ENCODE measurements at regions not wholly inside any gene's neighbourhood (a gene's known extent, or its start where the extent isn't known, plus 50 kb on each side); places are given as distances from the start of the nearest gene placed in this dataset.
"Not testable (repeated sequence)": the region's sequence is repeated elsewhere in the genome, so short reads cannot be mapped to it uniquely, and the experiment has no call there.

DNA sequence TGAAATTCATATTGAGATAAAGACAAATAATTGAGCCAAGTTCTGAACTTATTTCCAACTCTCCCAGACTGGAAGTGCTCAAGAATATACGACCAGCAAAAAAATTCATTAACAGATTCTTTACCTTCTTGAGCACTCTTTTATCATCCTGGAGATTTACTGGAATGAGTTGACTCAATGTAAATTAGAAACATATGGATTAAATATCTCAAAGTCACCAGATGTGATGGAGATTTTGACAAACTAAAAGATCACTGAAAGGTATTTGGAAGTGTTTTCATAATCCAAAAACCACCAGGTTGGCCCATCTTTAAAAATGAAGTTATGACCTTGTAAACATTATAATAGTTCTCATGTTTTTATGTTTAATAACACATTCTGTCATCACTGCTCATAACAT, 433.2 kb upstream of the RASGRP1 start:
- TF ChIP-seq SPI1 (IDR thresholded peaks at IDR 0.05; ENCODE audit: low read depth, low read length) (no peak), PAX5 (IDR thresholded peaks at IDR 0.05; ENCODE audit: insufficient read depth, low read length, severe bottlenecking) (no peak), POLR2A (IDR thresholded peaks at IDR 0.05; ENCODE audit: low read depth, low read length) (no peak), POU2F2 (IDR thresholded peaks at IDR 0.05; ENCODE audit: low read depth, low read length) (no peak), TAF1 (IDR thresholded peaks at IDR 0.05; ENCODE audit: low read depth, low read length) (no peak), POLR2AphosphoS5 (IDR thresholded peaks at IDR 0.05; ENCODE audit: low read depth, low read length) (no peak)
- DNase-seq (ENCODE audit: insufficient read length, low spot score): no peak
- no peak for FAIRE-seq

DNA sequence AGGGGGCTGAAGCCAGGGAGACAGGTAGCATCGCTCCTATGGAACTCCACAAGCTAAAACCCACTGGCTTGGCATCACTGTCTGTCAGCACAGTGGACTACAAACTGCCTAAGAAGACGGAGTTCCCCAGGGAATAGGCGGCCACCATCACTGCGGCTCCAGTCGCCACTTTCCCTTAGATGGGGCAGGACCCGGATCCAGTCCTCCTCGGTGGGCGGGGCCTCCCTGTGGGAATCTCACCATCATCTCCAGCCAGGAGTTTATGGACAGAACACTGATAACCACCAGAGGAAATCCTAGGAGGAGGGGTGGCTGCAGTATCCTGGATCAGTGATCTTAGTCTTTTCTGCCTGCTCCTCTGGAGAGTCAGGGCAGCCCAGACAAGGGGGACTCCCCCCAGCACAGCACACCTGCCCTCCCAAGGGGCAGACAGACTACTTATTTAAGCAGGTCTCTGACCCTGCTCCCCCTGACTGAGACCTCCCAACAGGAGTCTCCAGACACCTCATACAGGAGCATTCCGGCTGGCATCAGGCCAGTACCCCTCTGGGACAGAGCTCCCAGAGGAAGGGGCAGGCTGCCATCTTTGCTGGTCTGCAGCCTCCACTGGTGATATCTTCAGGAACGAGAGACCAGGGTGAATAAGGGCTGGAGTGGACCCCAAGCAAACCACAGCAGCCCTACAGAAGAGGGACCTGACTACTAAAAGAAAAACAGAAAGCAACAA, 435.6 kb upstream of the RASGRP1 start:
- TF ChIP-seq POLR2AphosphoS5 (IDR thresholded peaks at IDR 0.05; ENCODE audit: low read depth, low read length): no peak
- TF ChIP-seq TAF1 (IDR thresholded peaks at IDR 0.05; ENCODE audit: low read depth, low read length): no peak
- no peak for TF ChIP-seq PAX5 (IDR thresholded peaks at IDR 0.05; ENCODE audit: insufficient read depth, low read length, severe bottlenecking)
- TF ChIP-seq POLR2A (IDR thresholded peaks at IDR 0.05; ENCODE audit: low read depth, low read length): no peak
- TF ChIP-seq POU2F2 (IDR thresholded peaks at IDR 0.05; ENCODE audit: low read depth, low read length): no peak
- TF ChIP-seq SPI1 (IDR thresholded peaks at IDR 0.05; ENCODE audit: low read depth, low read length): no peak
- FAIRE-seq: no peak
- DNase-seq (ENCODE audit: insufficient read length, low spot score): no peak

DNA sequence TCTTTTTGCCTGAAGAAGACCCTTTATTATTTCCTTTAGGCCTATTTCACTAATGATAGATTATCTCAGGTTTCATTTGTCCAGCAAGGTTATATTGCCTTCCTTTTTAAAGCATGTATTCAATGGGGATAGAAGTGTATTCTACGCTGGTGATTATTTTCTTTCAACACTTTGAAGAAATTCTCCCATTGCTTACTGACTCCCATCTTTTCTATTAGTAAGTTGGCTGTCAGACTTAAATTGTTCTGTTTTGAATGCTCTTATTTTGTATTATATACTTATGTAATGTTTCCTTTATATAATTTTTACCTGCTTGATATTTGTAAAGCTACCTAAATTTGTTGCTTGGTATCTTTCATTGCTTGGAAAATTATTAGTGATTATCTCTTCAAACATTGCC, 445.1 kb upstream of the RASGRP1 start:
- DNase-seq (ENCODE audit: insufficient read length, low spot score) (no peak), FAIRE-seq (no peak)
- no peak for TF ChIP-seq PAX5 (IDR thresholded peaks at IDR 0.05; ENCODE audit: insufficient read depth, low read length, severe bottlenecking)
- no peak for TF ChIP-seq POLR2A (IDR thresholded peaks at IDR 0.05; ENCODE audit: low read depth, low read length)
- no peak for TF ChIP-seq POU2F2 (IDR thresholded peaks at IDR 0.05; ENCODE audit: low read depth, low read length)
- TF ChIP-seq POLR2AphosphoS5 (IDR thresholded peaks at IDR 0.05; ENCODE audit: low read depth, low read length): no peak

DNA sequence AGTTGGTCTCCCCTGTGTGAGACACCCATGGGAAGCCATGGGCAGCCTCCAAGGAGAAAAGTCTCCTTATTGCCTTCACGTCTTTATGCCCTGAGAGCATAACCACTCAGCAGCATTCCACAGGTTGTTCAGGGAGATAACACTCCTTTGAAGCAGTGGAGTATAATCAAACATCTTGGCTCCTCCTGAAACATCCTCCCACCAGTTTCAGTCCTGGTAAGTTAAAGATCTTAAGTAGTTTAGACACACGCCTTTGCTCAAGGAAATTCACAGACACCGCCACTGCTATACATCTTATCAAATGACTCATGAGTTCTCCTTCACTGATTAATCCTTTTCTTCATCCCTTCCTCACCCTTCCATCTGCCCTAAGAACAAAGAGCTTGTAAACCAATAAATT, 446.5 kb upstream of the RASGRP1 start:
- not testable (repeated sequence) for DNase-seq (ENCODE audit: insufficient read length, low spot score); FAIRE-seq

DNA sequence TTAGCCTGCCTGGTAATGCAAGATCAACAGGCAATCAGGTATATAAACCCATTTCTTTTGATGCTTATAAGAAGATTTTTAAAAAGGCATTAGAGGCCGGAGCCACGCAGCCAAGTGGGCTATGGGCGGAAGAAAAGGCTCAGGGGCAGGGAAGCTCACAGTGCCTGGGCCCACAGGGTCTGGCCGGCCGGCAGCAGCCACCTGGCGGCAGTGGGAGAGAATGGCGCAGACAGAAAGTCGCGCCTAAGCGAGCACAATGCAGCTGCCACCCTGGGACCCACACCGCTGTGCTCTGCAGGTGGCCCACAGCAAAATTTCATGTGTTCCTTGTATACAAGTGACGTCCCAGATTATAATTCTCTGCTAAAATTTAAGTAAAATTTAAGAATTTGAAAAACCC, 448.6 kb upstream of the RASGRP1 start:
- TF ChIP-seq TAF1 (IDR thresholded peaks at IDR 0.05; ENCODE audit: low read depth, low read length): no peak
- TF ChIP-seq PAX5 (IDR thresholded peaks at IDR 0.05; ENCODE audit: insufficient read depth, low read length, severe bottlenecking): no peak
- TF ChIP-seq POLR2AphosphoS5 (IDR thresholded peaks at IDR 0.05; ENCODE audit: low read depth, low read length): no peak
- TF ChIP-seq POU2F2 (IDR thresholded peaks at IDR 0.05; ENCODE audit: low read depth, low read length): no peak
- TF ChIP-seq POLR2A (IDR thresholded peaks at IDR 0.05; ENCODE audit: low read depth, low read length): no peak
- TF ChIP-seq SPI1 (IDR thresholded peaks at IDR 0.05; ENCODE audit: low read depth, low read length): no peak
- no peak for DNase-seq (ENCODE audit: insufficient read length, low spot score)
- no peak for FAIRE-seq

DNA sequence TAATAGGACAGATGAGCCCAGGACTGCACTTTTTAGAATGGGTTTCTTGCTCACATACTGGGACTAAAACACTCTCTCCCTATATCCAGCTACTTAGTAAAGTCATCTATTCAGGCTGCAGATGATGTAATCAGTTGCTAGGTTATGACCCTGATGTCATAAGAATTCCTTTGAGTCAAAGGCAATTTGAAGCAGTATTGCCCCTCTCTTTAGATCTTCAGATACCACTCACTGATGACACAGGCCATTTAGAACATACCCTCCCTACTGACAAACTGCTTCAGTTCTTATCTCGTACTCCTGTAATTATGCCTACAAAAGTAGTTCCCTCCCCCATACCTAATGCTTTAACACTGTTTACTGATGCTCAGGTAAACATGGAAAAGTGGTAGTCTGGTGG, 450.1 kb upstream of the RASGRP1 start:
- no peak for TF ChIP-seq SPI1 (IDR thresholded peaks at IDR 0.05; ENCODE audit: low read depth, low read length)
- FAIRE-seq (no peak), DNase-seq (ENCODE audit: insufficient read length, low spot score) (no peak)

DNA sequence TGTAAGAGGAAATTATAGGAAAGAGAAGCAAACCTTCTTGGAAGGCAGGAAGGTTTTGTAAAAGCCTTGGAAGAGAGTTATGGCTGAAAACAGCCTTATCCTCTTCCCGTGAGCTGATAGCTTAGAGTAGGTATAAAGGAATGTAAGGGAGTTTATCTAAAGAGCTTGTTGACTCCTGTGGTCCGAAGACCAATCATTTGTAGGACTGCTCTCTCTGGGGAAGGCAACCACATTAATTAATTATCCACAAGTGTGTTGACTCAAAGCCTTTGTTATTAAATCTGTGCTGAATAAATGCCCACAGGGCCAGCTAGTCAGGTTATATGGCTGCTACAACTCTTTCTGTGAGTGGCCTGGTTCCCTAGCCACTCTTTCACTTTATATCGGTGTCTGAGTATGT, 452.1 kb upstream of the RASGRP1 start:
- TF ChIP-seq POLR2A (IDR thresholded peaks at IDR 0.05; ENCODE audit: low read depth, low read length) (no peak), SPI1 (IDR thresholded peaks at IDR 0.05; ENCODE audit: low read depth, low read length) (no peak), TAF1 (IDR thresholded peaks at IDR 0.05; ENCODE audit: low read depth, low read length) (no peak), POU2F2 (IDR thresholded peaks at IDR 0.05; ENCODE audit: low read depth, low read length) (no peak)

DNA sequence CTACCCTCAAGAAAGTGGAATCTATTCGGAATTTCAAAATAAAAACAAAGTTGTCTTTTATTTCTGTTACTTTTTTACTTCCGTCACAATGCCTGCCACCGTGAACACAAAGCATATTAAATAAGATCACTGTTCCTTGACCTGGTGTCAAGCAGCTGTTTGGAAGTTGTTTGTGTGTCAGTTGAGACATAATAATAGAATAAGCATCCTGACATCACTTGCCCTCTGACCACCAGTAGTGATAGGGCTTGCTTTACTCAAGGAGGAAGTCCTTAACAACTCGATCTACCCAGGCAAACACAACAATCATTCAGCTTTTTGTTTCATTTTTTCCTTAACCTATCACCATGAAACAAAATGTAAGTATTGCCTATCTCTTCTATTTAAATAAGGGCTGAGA, 454.4 kb upstream of the RASGRP1 start:
- TF ChIP-seq SPI1 (IDR thresholded peaks at IDR 0.05; ENCODE audit: low read depth, low read length) (no peak), POU2F2 (IDR thresholded peaks at IDR 0.05; ENCODE audit: low read depth, low read length) (no peak), POLR2AphosphoS5 (IDR thresholded peaks at IDR 0.05; ENCODE audit: low read depth, low read length) (no peak), TAF1 (IDR thresholded peaks at IDR 0.05; ENCODE audit: low read depth, low read length) (no peak), POLR2A (IDR thresholded peaks at IDR 0.05; ENCODE audit: low read depth, low read length) (no peak), PAX5 (IDR thresholded peaks at IDR 0.05; ENCODE audit: insufficient read depth, low read length, severe bottlenecking) (no peak)

More for the DNA sequence above, 452.1 kb upstream of the RASGRP1 start:
- DNase-seq (ENCODE audit: insufficient read length, low spot score) (no peak), FAIRE-seq (no peak)

DNA sequence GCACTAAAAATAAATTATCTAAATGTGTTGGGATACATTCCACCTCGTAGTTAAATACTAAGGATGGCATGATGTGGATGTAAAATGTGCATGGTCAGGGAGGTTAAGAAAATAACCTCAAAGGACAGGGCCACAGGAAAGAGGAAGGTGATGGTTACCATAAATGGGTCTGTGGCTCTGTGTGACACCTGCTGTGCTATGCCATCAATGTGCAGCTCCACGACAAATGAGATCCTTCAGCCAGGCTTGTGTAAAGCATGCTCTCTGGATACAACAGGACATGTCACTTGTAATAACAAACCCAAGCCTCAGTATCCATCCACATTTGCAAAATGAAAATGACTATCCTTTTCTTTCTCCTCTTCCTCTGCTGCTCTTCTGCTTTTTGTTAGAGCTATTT, 456.7 kb upstream of the RASGRP1 start:
- no peak for DNase-seq (ENCODE audit: insufficient read length, low spot score)
- no peak for TF ChIP-seq POLR2AphosphoS5 (IDR thresholded peaks at IDR 0.05; ENCODE audit: low read depth, low read length)
- TF ChIP-seq SPI1 (IDR thresholded peaks at IDR 0.05; ENCODE audit: low read depth, low read length): no peak
- no peak for TF ChIP-seq PAX5 (IDR thresholded peaks at IDR 0.05; ENCODE audit: insufficient read depth, low read length, severe bottlenecking)
- FAIRE-seq: no peak

More for the DNA sequence above, 454.4 kb upstream of the RASGRP1 start:
- DNase-seq (ENCODE audit: insufficient read length, low spot score) (no peak), FAIRE-seq (no peak)

DNA sequence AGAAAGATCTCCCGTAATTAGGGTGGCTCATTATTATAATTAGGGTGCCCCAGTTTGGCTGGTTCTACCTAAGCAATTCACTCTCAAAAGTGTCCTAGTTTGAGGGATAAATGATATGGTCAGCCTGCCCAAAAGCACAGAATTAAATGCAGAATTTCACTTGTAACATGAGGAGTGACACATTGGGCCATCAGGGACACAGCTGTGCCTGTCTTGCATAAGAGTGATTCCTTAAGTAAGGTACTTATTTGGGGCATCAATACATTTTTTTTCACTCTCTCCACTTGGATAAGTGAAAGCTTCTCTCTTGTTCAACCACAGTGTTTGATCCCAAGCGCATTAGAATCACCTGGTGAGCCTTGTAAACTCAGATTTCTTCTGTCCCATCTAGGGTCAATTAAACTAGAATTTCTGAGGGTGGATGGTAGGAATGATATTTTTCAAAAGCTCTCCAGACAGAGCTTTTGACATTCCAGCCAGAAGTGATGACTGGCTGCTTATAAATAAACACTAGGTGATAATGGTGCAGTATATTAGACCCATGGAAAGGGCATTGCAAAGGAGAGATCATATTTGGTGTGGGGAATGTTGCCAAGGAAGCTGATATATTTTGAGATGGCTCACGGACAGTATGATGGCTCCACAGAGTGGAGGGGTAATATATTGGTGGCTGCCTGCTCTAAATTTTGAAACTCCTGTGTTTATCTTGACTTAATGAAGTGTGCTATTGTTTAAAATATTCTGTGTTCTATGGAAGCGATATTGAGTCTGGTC, 458.1 kb upstream of the RASGRP1 start:
- TF ChIP-seq TAF1 (IDR thresholded peaks at IDR 0.05; ENCODE audit: low read depth, low read length): no peak
- TF ChIP-seq SPI1 (IDR thresholded peaks at IDR 0.05; ENCODE audit: low read depth, low read length): no peak
- TF ChIP-seq POLR2AphosphoS5 (IDR thresholded peaks at IDR 0.05; ENCODE audit: low read depth, low read length): no peak
- TF ChIP-seq POU2F2 (IDR thresholded peaks at IDR 0.05; ENCODE audit: low read depth, low read length): no peak
- no peak for TF ChIP-seq PAX5 (IDR thresholded peaks at IDR 0.05; ENCODE audit: insufficient read depth, low read length, severe bottlenecking)
- TF ChIP-seq POLR2A (IDR thresholded peaks at IDR 0.05; ENCODE audit: low read depth, low read length): no peak
- no peak for FAIRE-seq

More for the DNA sequence above, 458.1 kb upstream of the RASGRP1 start:
- DNase-seq (ENCODE audit: insufficient read length, low spot score): no peak
